ENCODE measurements at regions not wholly inside any gene's neighbourhood (a gene's known extent, or its start where the extent isn't known, plus 50 kb on each side); places are given as distances from the start of the nearest gene placed in this dataset.

DNA sequence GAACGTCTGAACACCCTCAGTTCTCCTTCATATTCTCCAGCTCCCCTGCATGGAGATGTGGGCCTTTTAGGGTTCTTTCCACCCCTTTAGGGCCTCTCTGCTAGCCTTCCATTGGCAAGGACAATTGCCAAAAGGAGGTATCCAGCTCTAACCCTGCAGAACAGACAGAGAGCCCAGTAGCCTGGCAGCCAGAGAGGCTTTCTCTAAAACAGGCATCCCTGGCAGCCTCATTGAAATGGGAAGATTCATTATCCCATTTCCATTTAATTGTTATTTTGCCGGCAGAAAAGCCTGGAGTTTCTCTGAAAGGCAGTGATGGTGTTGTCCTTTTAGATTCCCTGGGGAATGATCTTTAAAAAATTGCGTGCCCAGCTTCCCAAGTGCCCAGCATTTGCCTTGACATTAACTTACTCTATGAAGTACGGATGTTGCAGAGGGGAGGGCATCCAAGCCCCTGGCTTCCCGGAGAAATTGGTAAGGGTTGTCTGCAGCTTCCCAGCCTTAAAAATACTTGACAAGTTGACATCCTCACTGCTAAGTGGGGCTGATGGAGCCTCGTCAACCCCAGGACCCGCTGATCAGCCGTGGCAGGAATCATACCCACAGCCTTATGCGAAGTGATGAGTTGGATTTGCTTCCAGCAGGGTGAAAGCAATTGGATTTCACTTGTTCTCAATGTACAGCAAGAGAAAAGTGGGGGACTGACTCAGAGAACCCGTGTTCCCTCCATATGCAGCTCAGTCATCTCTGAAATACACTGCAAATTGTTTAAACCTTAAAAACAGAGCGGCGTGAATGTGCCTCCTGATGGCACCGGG is 244.1 kb downstream of the CRLF2 start:
- TF ChIP-seq EZH2phosphoT487 (IDR thresholded peaks at IDR 0.05; ENCODE audit: insufficient read depth, low read depth), result no peak
- TF ChIP-seq EZH2 (IDR thresholded peaks at IDR 0.05; ENCODE audit: insufficient read depth, poor library complexity, severe bottlenecking), result no peak
